GM21390 (cell line): ENCODE measurements at regions not wholly inside any gene's neighbourhood (a gene's known extent, or its start where the extent isn't known, plus 50 kb on each side); places are given as distances from the start of the nearest gene placed in this dataset.
A peak's percentile ranks its signal among the peaks of the same experiment; 100 is the strongest.

Experiments
- ATAC-seq: cut with Tn5 transposase; IDR thresholded peaks from one replicate; pipeline ENCODE4 v1.9.1; 2021; ENCODE audit not compliant: unreplicated experiment

DNA sequence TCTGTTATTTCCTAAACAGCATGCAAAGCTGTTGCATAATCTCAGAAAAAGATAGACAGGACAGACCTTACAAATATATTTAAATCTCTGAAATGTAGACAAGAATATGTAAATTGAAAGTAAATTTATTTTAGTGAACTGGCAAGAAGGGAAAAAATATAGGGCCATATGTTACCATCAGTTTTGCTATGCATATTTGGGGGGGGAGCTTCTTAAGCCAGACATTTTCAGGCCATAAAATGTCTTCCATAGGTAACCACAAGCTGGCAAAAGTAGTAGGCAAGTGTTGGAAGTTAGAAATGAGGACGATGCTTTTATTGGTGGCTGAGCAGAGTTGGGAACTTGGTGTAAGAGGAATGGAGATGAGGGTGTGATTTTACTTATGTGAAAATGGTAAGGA, 272.0 kb upstream of the CXXC4 start:
- no peak for ATAC-seq

DNA sequence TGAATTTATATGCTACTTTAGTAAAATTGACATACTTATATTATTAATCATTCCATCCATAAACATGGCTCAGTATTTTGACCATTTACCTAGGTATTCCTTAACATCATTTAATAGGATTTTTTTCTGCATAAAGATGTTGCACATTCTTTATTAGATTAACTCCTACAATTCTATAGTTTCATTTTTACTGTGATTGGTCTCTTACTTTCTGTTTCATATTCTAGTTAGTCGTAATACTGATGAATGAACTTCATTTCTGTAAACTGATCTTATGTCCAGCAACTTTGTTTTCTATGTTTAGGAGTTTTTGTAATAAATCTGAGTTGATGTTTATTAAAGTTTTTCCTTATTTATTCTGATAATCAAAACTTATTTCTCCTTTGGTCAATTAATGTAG, 278.2 kb upstream of the CXXC4 start:
- peak; percentile 73 for ATAC-seq

DNA sequence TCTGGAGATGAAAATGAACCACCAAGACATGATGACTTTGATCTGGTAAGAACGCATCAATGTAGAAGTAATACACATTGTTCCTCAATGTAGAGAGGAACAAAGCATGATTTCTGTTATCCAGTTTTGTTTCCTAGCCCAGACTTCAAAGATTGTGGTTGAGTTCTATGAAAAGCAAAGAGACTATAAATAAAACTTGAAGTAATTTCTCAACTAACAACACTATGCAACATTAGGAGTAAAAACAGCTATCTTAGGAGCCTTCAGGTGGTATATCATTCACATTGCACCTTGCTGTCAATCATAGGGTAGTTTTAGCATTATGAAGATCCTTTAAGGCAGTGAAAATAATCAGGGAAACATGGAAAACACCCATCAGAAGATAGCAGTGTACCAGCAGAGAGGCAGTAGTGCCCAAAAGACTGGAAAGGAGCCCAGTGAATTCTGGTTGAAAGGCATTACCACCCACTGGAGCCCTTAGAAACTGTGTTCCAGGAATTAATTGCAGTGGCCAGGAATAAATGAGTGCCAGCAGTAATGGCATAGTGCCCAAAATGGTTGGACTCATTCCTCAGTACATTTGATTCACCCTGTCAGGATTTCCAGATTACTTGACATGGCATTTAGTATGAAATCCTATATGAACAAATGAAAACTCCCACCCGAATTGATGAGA, 300.7 kb upstream of the CXXC4 start:
- no peak for ATAC-seq

DNA sequence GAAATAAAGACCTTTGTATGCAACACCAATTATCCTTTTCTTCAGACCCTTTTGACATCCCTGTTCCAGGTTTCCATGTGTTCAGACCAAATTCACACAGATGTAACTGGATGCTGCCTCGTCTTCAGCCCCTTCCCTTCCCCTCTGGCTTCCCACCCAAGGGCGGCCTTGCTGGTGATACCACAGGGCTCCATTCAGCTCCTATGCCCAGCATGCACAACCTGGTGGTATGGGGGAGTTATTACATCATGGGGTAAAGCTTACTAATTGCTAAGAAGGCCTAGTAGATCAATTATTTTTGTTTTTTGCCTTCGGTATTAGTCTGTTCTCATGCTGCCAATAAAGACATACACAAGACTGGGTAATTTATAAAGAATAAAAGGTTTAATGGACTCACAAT, 317.0 kb upstream of the CXXC4 start:
- no peak for ATAC-seq

DNA sequence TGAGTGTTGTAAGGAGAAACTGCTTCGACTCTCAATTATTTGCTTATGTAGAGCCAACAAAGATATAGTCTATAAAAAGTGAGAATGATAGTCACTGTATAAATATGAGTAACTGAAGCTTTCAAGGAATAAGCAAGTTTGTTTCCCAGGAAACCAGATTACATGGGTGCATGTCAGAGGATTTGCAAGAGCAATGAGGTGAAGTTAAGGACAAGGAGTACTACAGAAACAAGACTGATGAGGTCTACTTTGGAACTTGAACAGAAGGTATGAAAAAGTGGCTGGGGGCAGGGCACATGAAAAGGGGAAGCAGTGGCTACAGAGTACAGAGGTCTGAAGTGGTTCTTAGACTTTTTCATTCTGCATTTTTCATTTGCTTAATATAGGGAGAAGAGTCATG, 321.0 kb upstream of the CXXC4 start:
- ATAC-seq, result peak; percentile 79

DNA sequence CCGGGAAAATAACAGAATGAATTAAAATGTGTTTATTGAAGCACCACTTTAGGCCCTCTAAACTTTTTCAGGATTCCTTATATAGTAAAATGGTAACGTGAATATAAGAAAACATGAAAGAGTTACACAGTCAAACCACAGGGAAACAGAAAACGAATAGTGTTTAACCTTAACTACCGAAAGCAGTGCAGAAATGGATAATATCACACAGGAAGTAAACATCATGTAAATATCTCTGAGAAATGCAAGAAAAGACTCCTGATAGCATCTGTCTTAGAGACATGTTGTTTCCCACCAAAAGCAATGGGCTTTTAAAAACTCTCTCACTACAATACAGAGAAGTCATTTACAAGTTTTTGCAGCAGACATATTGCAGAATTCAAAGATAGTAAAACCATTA, 323.9 kb upstream of the CXXC4 start:
- peak; percentile 50 for ATAC-seq

DNA sequence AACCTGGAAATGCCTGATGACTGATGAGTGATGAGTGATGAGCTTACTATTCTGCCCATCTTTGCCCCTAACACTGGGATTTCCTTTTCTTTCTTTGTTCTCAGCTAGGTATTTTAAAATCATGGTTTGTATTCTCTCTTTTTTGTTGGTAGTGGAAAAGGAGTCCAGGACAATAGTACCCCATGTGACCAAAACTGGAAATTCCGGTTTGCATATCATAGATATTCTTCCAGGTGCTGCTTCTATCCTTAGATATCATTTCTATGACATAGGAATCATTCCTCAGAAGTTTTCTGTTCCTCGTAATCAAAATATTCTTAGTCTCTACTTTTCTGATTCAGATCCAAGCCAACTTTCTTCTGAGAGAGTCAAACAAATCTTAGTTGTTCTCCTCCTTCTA, 320.5 kb upstream of the TET2 start:
- no peak for ATAC-seq

DNA sequence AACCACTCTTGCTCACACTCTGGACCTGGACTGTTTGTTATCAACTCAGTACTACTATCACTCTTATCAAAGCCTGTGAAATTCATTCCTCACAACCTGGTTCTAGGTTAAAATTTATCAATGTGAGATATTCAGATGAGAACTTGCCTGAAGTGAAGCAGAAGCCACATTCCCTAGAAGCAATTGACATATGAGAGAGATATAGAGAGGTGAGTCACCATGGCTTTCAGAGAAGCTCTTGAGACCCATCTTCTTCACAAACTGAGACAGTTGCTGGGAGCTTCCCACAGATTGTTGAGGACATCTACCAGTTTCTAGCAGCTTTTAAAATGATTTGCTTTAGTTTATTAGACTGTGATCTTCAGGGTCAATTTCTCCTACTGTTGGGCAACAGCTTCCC, 316.9 kb upstream of the TET2 start:
- no peak for ATAC-seq

DNA sequence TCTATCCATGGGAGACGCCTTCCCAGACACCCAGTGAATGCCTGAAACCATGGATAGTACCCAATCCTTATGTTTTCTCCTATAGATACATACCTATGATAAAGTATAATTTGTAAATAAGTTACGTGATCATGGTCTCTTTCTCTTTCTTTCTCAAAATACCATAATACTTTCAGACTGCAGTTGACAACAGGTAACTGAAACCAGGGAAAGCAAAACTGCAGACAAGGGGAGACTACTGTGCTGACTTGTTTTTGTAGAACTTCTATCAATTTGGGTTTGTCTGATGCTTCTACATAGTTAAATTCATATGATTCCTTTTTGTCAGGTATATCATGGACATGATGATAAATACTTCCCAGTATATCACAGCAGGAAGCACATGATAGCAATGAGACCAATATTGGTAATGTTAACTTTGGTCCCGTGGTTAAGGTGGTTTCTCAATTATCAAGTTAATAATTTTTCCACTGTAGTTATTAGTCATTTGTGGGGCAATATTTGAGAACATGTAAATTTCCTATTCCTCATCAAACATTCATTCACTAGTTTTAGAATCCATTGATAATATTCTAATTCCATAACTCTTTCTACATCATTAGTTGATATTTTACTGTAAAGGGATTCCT, 298.0 kb upstream of the TET2 start:
- ATAC-seq, result no peak

DNA sequence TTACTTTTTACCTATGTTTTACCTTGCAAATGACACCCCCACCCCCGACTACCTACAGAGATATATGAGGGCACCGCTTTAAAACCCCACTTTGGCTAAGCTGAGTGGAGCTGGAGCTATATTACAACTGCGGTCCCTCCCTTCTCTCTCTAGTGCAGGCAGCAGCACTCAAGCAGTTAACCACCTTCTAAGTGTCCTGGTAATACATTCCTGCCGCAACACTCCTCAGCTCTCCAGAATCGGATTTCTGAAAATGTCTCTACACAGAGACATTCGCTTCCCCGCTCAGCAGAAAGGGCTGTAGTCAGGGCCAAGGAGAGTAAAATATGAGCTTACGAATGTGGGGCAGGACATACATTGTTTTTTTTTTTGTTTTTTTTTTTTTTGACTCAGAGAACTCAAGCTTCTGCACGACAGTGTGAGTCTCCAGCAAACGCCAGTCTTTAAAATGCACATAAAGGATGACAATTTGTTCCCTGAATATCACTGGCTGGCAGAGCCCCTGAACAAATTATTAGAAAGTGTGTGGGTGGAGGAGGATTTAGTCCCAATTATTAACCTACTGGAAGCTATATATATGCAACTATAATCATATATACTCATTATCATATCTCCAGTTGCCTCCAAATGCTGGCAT, 287.0 kb upstream of the TET2 start:
- no peak for ATAC-seq

DNA sequence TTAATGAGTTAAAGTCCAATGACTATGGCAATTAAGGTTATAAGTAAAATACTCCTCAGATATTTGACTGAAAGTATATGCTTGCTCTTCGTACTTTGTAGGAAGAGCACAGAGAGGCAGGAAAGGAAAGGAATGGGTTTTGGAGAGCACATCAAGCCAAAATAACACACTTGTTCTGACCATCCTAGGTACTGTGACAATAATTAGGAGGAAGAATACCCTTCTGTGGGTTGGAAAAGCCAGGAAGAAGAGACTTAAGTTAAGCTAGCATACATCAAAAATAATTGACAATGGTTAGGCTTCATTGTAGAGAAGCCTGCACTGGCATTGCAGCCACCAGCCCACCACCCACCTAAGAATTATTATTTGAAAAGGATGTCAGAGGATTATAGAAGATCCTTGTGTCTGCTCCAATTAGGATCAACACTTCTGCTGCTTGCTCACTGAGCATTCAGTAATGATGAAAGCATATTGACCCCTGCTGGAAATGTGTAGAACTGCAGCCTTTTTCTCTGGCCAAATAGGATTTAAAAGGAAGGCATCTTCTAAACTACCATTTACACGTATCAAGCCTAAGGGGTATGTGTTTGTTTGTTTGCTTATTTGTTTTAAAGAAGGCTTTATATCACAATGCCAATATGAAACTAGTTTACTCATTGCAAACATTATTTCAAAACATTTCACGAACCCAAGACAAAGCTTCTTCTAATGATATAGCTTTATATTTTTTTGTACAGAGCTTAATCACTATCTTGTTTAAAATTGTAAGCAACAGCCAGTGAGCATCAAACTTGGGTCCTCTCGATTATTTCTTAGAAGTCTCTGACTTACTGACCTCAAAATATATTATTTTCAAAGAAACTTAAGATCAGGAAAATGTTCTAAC, 286.2 kb upstream of the TET2 start:
- ATAC-seq, result peak; percentile 87

DNA sequence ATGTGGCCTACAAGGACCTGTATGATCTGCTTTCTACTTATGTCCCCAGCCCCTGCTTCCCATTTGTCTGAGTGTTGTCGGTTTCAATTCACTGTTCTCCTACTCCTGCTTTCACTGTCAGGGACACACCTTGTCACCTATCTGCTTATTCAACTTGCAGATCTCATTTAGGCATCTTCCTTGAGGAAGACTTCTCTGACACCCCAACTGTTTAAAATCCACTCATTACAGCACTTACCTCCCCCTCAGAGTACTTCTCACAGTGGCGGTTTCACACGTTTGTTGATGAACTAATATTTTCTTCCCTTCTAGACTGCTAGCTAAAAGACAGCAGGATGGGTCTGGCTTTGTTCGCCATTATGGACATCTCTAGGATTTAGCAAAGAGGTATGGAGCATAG, 279.9 kb upstream of the TET2 start:
- ATAC-seq, result no peak

DNA sequence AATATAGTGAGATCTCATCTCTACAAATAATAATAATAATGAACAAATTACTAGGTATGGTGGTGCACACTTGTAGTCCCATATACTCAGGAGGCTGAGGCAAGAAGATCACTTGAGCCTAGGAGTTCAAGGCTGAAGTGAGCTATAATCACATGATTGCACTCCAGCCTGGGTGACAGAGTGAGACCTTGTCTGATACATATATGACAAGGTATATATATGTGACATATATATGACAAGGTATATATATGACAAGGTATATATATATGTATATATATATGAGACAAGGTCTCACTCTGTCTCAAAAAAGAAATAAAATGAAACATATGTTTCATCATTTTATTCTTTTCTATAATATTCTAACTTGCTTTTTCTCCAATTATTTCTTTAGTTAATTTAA, 278.1 kb upstream of the TET2 start:
- ATAC-seq, result peak; percentile 29

DNA sequence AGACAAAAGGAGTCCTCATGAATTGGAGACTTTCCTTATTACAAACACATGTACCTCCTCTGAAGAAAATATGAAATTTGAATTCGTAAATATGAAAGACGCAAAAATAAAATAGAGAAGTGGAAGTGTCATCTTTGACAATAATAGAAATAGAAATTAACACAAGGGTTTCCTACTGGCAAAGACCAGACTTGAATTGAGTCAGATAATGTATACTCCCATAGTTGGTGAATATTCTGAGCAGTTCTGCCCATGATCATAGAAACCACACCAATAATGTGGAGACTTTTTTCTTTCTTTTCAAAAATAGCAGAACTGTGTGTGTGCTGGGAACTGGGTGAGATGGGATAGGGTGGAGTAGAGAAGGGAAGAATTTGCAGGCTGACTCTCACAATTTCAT, 277.7 kb upstream of the TET2 start:
- ATAC-seq, result peak; percentile 94

DNA sequence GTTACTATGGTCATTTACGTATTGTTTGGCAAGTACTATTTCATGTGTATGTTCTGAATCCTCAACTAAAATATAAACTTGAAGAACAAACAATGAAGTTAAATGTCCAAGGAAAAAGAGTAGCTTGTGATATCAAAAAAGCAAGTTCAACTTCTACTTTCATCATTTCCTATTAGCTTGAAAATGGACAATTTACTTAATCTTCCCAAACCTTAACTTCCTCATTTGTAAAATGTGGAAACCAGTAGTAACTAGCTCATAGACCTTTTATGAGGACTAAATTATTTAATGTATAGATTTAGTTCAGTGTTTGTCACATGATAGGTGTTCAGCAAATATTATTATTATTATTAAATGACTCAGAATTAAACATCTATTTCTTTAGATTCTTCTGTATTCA, 276.8 kb upstream of the TET2 start:
- ATAC-seq, result no peak

DNA sequence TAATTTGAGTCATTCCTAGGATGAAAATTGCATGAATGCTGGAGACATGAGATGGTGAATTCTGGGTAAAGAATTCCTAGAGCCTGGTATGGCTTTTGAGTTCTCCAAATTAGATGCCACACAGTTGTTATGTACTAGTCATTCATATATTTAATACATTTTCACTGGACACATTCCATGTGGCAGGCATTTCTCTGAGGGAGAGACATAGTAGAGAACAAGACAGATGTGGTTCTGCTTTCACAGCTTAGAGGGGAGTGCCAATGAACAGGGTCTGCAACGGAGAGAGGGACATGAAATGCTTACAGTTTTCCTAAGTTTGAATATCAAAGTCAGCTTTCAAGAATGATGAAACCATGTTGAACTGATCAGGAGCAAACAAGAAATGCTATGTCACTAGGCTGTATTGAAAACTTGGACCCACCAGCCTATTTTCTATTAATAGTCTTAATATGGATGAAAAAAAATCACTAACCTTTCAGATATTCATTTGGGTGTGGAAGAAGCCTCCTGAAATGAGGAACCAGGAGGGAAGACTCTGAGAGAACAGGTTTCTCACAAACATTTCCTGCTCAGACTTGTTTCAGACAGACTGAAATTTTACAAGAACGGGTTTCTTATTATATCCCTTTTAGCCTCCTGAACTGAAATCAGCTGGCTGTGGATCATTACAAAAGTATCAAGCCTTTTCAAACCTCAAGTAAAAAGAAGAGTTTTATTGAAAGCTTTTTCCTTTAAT, 276.0 kb upstream of the TET2 start:
- ATAC-seq, result no peak

DNA sequence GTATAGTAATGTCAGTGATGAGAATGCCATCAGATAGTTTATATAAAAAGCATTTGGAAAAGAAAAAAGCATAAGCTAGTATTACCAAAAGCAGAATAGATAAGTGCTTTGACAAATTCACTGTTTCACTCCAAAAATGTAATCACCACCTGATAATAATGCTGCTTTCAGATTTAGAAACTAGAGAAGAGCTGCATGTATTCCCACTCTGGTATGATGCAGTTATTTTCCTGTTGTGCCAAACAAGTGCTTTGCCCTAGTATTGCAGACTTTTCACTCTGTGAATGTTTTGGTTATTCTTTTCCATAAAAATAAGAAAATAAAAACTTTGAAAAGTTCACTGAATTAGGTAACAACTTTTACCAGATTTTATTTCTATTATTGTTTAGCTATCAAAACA, 267.7 kb upstream of the TET2 start:
- ATAC-seq, result no peak

DNA sequence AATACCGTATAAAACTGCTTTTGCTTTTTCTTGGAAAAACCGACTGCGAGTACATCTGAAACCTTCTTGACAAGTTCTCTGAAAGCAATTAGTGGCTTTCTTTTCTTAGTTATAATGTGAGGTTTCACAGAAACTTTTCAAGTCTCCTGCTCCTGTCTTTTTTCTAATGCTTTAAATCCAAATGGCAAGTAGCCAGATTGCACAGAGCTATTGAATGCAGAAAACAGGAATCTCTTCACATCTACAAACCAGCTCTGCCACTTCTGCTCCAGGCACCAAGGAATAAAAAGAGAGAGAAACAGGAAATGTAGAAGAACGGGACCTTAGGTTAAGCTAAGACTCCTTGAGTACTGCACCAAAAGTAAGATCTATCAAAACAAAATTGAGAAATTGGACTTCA, 267.3 kb upstream of the TET2 start:
- ATAC-seq, result peak; percentile 70

DNA sequence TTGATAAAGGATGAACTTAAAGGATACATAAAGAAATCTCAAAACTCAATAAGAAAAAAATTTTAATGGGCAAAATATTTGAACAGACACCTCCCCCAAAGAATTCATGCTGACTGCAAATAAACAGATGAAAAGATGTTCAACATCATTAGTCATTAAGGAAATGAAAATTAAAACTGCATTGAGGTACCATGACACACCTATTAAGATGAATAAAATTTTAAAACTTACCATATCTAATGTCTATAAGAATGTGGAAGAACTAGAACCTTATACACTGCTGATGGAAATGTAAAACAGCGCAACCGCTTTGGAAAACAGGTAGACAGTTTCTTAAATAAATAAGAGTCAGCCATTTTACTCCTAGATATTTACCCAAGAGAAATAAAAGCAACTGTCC, 266.8 kb upstream of the TET2 start:
- no peak for ATAC-seq

DNA sequence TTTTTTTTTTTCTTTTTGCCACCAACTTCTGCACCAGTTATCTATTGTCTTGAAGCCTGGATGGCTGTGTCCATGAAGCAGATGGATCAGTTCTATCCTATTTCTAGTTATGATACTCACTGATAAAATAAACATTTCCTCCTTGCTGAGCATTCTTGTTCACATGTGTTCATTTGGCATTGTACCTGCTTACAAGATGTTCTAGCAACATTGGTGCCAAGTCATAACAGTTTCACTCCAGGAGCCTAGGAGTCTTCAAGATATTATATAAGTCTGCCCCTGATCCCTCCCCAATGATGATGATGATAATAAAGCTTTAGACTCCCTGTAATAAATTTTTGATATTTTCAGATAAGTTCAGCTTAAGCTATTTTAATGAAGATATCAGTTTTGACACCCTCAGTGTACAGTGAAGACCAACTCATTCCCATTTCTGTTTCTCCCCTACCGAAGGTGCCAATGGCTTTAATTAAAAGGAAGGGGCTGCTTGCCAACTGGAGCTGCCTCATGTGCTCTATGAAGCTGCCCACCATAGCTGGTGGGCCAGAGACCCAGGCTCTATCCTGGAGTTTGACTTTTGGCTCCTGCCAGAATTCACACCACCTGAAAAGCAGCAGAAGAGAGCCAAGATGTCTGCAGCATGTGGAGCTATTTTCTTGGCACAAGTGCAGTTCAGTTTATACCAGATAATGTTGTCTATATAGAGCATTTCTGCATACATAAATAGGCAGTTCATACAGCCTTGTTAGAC, 265.4 kb upstream of the TET2 start:
- ATAC-seq, result no peak
